ENCODE measurements at regions not wholly inside any gene's neighbourhood (a gene's known extent, or its start where the extent isn't known, plus 50 kb on each side); places are given as distances from the start of the nearest gene placed in this dataset.
A peak's percentile ranks its signal among the peaks of the same experiment; 100 is the strongest.

DNA sequence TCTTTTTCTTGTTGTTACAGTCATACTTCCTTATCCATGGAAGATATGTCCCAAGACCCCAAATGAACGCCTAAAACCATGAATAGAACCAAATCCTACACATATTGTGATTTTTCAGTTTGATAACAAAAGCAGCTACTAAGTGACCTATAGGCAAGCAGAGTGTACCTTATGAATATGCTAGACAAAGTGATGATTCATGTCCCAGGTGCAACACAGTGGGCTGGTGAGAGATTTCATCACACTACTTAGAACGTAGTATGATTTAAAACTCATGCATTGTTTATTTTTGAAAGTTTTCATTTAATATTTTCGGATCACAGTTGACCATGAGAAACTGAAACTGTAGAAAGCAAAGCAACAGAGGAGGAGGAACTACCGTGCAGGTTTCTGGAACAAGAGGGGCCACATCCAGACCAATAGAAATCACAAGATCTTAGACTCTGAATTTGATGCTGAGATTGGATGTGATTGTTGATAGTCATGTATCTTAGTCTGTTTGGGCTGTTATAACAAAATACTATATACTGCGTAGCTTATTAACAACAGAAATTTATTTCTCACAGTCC is 470.8 kb upstream of the VRK2 start:
- Histone ChIP-seq H3K4me3 (ENCODE audit: low read length, poor library complexity, severe bottlenecking) (no peak overlapping the region), H3K4me1 (ENCODE audit: insufficient read depth, low read length, poor library complexity, severe bottlenecking) (no peaks in the 10 kb centered on the region), H3F3A (ENCODE audit: low read depth) (no peaks in the 10 kb centered on the region), H4K20me1 (ENCODE audit: insufficient read depth, low read length, poor library complexity, severe bottlenecking) (no peaks in the 10 kb centered on the region), H3K4me2 (ENCODE audit: low read depth, low read length, poor library complexity, severe bottlenecking) (no peak overlapping the region), H3K9me2 (replicated peaks; ENCODE audit: low read depth, low read length) (no peaks in the 10 kb centered on the region), H3K27me3 (ENCODE audit: insufficient read depth, low read length, poor library complexity, severe bottlenecking) (no peaks in the 10 kb centered on the region), H2AFZ (ENCODE audit: low read length) (no peak overlapping the region), H3K36me3 (ENCODE audit: insufficient read depth, low read length) (no peaks in the 10 kb centered on the region), H3K9ac (ENCODE audit: low read depth, low read length, poor library complexity, severe bottlenecking) (no peak overlapping the region), H3K9me3 (ENCODE audit: insufficient read depth, low read depth, low read length) (no peaks in the 10 kb centered on the region), H3K79me2 (ENCODE audit: insufficient read depth, low read length) (no peaks in the 10 kb centered on the region)
- TF ChIP-seq, protein P1, sequence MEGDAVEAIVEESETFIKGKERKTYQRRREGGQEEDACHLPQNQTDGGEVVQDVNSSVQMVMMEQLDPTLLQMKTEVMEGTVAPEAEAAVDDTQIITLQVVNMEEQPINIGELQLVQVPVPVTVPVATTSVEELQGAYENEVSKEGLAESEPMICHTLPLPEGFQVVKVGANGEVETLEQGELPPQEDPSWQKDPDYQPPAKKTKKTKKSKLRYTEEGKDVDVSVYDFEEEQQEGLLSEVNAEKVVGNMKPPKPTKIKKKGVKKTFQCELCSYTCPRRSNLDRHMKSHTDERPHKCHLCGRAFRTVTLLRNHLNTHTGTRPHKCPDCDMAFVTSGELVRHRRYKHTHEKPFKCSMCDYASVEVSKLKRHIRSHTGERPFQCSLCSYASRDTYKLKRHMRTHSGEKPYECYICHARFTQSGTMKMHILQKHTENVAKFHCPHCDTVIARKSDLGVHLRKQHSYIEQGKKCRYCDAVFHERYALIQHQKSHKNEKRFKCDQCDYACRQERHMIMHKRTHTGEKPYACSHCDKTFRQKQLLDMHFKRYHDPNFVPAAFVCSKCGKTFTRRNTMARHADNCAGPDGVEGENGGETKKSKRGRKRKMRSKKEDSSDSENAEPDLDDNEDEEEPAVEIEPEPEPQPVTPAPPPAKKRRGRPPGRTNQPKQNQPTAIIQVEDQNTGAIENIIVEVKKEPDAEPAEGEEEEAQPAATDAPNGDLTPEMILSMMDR (conservative IDR thresholded peaks at IDR 0.05; ENCODE audit: low read length): no peak
- no peak for TF ChIP-seq EZH2phosphoT487 (IDR thresholded peaks at IDR 0.05; ENCODE audit: borderline replicate concordance)

DNA sequence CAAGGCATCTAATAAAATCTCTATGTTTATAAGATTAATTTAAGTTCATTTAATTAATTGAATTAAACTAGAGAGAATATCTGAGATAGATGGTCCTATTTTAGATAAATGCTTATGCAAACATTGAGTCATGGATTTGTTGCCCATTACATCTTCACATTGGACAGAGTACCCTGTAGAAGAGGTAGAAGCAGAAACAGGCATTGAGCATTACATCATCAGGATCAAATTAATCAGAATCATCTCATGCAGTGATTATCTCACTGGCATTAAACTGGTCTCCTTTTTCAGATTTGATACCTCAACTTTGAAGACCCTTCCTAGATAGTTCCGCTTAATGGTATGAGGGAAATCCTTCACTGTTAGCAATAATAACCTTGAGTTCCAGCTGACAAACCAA is 469.6 kb upstream of the VRK2 start:
- no peaks in the 10 kb centered on the region for H3K36me3 ChIP-seq (ENCODE audit: insufficient read depth, low read length)
- no peaks in the 10 kb centered on the region for H3K79me2 ChIP-seq (ENCODE audit: insufficient read depth, low read length)
- H3K4me3 ChIP-seq (ENCODE audit: low read length, poor library complexity, severe bottlenecking): no peak overlapping the region
- no peaks in the 10 kb centered on the region for H3K27me3 ChIP-seq (ENCODE audit: insufficient read depth, low read length, poor library complexity, severe bottlenecking)
- no peak overlapping the region for H3K9ac ChIP-seq (ENCODE audit: low read depth, low read length, poor library complexity, severe bottlenecking)
- TF ChIP-seq, protein P1 (conservative IDR thresholded peaks at IDR 0.05; ENCODE audit: low read length): no peak
- no peak for TF ChIP-seq EZH2phosphoT487 (IDR thresholded peaks at IDR 0.05; ENCODE audit: borderline replicate concordance)
- H3K4me2 ChIP-seq (ENCODE audit: low read depth, low read length, poor library complexity, severe bottlenecking): no peak overlapping the region
- H3K4me1 ChIP-seq (ENCODE audit: insufficient read depth, low read length, poor library complexity, severe bottlenecking): no peaks in the 10 kb centered on the region
- no peak overlapping the region for H2AFZ ChIP-seq (ENCODE audit: low read length)
- no peaks in the 10 kb centered on the region for H4K20me1 ChIP-seq (ENCODE audit: insufficient read depth, low read length, poor library complexity, severe bottlenecking)
- no peaks in the 10 kb centered on the region for H3F3A ChIP-seq (ENCODE audit: low read depth)
- H3K9me3 ChIP-seq (ENCODE audit: insufficient read depth, low read depth, low read length): no peaks in the 10 kb centered on the region
- H3K9me2 ChIP-seq (replicated peaks; ENCODE audit: low read depth, low read length): no peaks in the 10 kb centered on the region

DNA sequence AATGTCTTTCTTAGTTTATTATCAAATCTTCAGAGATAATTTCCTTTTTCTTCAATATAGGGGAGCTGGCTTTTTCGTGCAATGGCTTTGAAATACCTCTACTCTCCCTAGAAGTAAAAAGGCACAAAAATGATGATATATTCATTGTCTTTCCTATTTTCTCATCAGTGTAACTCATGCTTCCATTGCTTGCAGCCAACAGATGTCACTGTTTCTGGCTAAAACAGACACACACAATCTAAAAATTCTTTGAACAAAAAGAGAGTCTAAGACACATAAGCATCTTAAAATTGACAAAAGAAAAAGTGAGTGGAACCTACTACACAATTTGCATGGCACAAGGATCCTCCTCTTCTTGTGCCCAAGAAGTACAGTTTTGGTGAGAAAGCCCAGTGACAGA is 448.7 kb upstream of the VRK2 start:
- Histone ChIP-seq H3K27me3 (ENCODE audit: insufficient read depth, low read length, poor library complexity, severe bottlenecking) (no peaks in the 10 kb centered on the region), H3K9me3 (ENCODE audit: insufficient read depth, low read depth, low read length) (no peaks in the 10 kb centered on the region), H3K4me2 (ENCODE audit: low read depth, low read length, poor library complexity, severe bottlenecking) (no peak overlapping the region), H2AFZ (ENCODE audit: low read length) (no peak overlapping the region), H4K20me1 (ENCODE audit: insufficient read depth, low read length, poor library complexity, severe bottlenecking) (no peaks in the 10 kb centered on the region), H3F3A (ENCODE audit: low read depth) (no peaks in the 10 kb centered on the region), H3K79me2 (ENCODE audit: insufficient read depth, low read length) (no peaks in the 10 kb centered on the region), H3K9ac (ENCODE audit: low read depth, low read length, poor library complexity, severe bottlenecking) (no peak overlapping the region), H3K4me3 (ENCODE audit: low read length, poor library complexity, severe bottlenecking) (no peak overlapping the region), H3K4me1 (ENCODE audit: insufficient read depth, low read length, poor library complexity, severe bottlenecking) (no peaks in the 10 kb centered on the region), H3K36me3 (ENCODE audit: insufficient read depth, low read length) (no peaks in the 10 kb centered on the region), H3K9me2 (replicated peaks; ENCODE audit: low read depth, low read length) (no peaks in the 10 kb centered on the region)
- no peak for TF ChIP-seq EZH2phosphoT487 (IDR thresholded peaks at IDR 0.05; ENCODE audit: borderline replicate concordance)
- TF ChIP-seq, protein P1 (conservative IDR thresholded peaks at IDR 0.05; ENCODE audit: low read length): peak; percentile 41
